ENCODE measurements at regions not wholly inside any gene's neighbourhood (a gene's known extent, or its start where the extent isn't known, plus 50 kb on each side); places are given as distances from the start of the nearest gene placed in this dataset.

DNA sequence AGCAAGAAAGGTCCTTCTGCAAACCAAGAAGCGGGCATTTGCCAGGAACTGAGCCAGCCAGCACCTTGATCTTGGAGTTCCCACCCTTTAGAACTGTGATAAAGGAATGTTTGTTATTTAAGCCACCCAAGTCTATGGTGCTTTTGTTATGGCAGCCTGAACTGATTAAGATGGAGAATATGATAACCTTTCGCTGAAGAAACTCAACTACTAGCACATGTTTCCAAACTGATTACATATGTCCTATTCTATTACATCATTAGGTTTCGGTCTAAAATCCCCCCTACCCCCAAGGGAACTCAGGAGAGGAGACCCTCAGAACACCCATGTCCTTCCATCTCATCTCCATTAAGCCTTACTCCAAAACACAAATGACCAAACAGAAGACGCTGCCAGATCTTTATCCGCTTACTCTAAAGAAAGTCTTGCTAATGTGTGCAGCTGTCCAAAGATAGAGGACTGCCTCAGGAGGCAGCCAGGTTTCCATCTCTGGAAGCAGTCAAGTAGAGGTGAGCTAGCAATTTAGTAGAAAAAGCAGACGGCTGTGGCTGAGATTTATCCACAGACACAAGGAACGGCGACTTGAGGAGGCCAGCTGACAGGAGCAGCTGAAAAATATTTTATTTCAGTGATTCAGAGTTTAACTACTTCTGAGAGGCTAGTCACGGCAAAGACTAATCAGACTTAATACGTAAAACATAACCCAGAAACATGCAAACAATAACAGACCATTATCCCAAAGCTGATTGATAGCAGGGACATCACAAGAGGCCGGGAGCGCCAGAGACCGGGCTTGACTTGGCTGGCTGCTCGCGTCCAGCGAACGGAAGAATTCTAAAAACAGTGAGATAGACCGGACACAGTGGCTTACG, 611.4 kb upstream of the CDH5 start:
- TF ChIP-seq CTCF (IDR thresholded peaks at IDR 0.05) = no peak

GRCh38 chr16:65752522-65752844, 614.0 kb upstream of the CDH5 start:
- no peak for TF ChIP-seq CTCF (IDR thresholded peaks at IDR 0.05)

- TF ChIP-seq CTCF (IDR thresholded peaks at IDR 0.05) = no peak
These were observed 614.6 kb upstream of the CDH5 start for GRCh38 chr16:65751622-65752521.

GRCh38 chr16:65749506-65749905, 617.0 kb upstream of the CDH5 start:
- TF ChIP-seq CTCF (IDR thresholded peaks at IDR 0.05) = no peak

- TF ChIP-seq CTCF (IDR thresholded peaks at IDR 0.05) = no peak
These were observed 619.5 kb upstream of the CDH5 start for GRCh38 chr16:65746941-65747340.

- TF ChIP-seq CTCF (IDR thresholded peaks at IDR 0.05) = no peak
These were observed 621.2 kb upstream of the CDH5 start for GRCh38 chr16:65745201-65745708.

DNA sequence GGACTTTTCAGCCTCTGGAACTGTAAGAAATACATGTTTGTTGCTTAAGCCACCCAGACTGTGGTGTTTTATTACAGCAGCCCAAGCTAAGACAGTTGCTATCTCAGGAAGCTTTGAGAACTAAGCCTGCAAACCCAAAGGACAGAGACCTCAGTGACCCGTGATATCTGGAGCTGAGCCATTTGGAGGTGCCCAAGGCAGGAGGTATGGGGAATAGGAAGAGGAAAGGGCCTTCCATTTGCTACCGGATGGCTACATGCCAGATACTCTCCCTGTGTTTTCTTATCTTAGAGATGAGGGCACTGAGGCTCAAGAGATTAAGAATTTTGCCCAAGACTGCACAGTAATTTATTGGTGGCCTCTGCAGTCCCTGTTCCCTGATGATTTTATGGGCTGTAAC, 622.1 kb upstream of the CDH5 start:
- no peak for TF ChIP-seq CTCF (IDR thresholded peaks at IDR 0.05)
